Tibial nerve (tissue), 4 donors: ENCODE measurements at regions not wholly inside any gene's neighbourhood (a gene's known extent, or its start where the extent isn't known, plus 50 kb on each side); places are given as distances from the start of the nearest gene placed in this dataset.

Experiments used
- DNase-seq, 2 donors: peaks; one replicate each; pipeline ENCODE4 v3.0.0-alpha.2; 2019; ENCODE audit warnings: low spot score in 2 of 2
- H3K27ac ChIP-seq, 4 donors: fragments of 200-600 bp; sonication (generic) in 3 of 4; one replicate each; pipeline ENCODE4 v1.5.1; 2017 to 2019; ENCODE audit warnings: mild to moderate bottlenecking in 1 of 4
- H3K27me3 ChIP-seq, 2 donors: fragments of 200-600 bp; sonication (generic) in 1 of 2; one replicate each; pipeline versions ENCODE4 v1.5.1 to v1.6.0; 2017 to 2019
- H3K36me3 ChIP-seq, 3 donors: fragments of 200-600 bp; sonication (generic); one replicate each; pipeline ENCODE4 v1.5.1; 2018 to 2019
- H3K4me1 ChIP-seq, 4 donors: fragments of 200-600 bp; sonication (generic) in 3 of 4; one replicate each; pipeline ENCODE4 v1.5.1; 2017 to 2019
- H3K4me3 ChIP-seq, 4 donors: fragments of 200-600 bp; sonication (generic) in 3 of 4; one replicate each; pipeline ENCODE4 v1.5.1; 2017 to 2019; ENCODE audit warnings: mild to moderate bottlenecking in 1 of 4, moderate library complexity in 1 of 4
- H3K9me3 ChIP-seq, 4 donors: fragments of 200-600 bp; sonication (generic) in 3 of 4; one replicate each; pipeline ENCODE4 v1.5.1; 2017 to 2019
- EP300 ChIP-seq, 2 donors: sonication (generic); formaldehyde crosslinking; IDR thresholded peaks; one replicate each; pipeline ENCODE4 v1.6.1; 2017; ENCODE audit warnings: antibody characterized with exemption in 2 of 2, mild to moderate bottlenecking in 1 of 2
- POLR2A ChIP-seq, 2 donors: fragments of 450-650 bp; IDR thresholded peaks; one replicate each; pipeline ENCODE4 v1.6.1; 2017; ENCODE audit warnings: antibody characterized with exemption in 2 of 2, mild to moderate bottlenecking in 2 of 2, moderate library complexity in 2 of 2
- WGBS, 2 donors: methylation state at CpG; one replicate each; pipeline ENCODE4 v1.1.5; 2018; 5-methylcytosine and 5-hydroxymethylcytosine counted together
- TF ChIP-seq, protein P1 (sequence below), 5 experiments: fragments of 200-600 bp in 3 of 5; fragments of 450-650 bp in 2 of 5; sonication (generic) in 3 of 5; IDR thresholded peaks; one replicate each; pipeline ENCODE4 v1.5.1; 2016 to 2019; ENCODE audit warnings: antibody characterized with exemption in 5 of 5, mild to moderate bottlenecking in 3 of 5, moderate library complexity in 2 of 5

GRCh38 chr3:103949693-103950092 is 1417.0 kb upstream of the ALCAM start:
- H3K4me3 ChIP-seq: no peak overlapping the region
- no peaks in the 10 kb centered on the region for H3K27me3 ChIP-seq
- no peaks in the 10 kb centered on the region for H3K9me3 ChIP-seq
- no peaks in the 10 kb centered on the region for H3K4me1 ChIP-seq
- no peak for DNase-seq
- WGBS, 2 donors: 30 to 50% methylated on average over 1 of the region's 1 CpG
- no peak overlapping the region for H3K27ac ChIP-seq
- no peaks in the 10 kb centered on the region for H3K36me3 ChIP-seq
- TF ChIP-seq, protein P1, sequence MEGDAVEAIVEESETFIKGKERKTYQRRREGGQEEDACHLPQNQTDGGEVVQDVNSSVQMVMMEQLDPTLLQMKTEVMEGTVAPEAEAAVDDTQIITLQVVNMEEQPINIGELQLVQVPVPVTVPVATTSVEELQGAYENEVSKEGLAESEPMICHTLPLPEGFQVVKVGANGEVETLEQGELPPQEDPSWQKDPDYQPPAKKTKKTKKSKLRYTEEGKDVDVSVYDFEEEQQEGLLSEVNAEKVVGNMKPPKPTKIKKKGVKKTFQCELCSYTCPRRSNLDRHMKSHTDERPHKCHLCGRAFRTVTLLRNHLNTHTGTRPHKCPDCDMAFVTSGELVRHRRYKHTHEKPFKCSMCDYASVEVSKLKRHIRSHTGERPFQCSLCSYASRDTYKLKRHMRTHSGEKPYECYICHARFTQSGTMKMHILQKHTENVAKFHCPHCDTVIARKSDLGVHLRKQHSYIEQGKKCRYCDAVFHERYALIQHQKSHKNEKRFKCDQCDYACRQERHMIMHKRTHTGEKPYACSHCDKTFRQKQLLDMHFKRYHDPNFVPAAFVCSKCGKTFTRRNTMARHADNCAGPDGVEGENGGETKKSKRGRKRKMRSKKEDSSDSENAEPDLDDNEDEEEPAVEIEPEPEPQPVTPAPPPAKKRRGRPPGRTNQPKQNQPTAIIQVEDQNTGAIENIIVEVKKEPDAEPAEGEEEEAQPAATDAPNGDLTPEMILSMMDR (IDR thresholded peaks at IDR 0.05): no peak
- no peak for TF ChIP-seq EP300 (IDR thresholded peaks at IDR 0.05)
- no peak for TF ChIP-seq POLR2A (IDR thresholded peaks at IDR 0.05)

DNA sequence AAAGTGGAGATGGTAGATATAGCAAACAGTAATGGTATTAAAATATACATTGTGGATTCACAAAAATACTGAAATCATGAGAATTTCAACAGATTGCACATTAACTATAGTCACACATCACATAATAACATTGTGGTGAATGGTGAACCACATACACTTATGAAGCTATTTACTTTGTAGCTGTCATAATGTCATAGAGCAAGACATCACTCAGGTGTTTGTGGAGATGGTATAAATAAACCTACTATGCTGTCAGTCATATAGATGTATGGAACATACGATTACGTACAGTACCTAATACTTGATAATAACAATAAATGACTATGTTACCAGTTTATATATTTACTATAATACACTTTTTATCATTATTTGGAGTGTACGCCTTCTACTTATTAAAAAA is 1416.0 kb upstream of the ALCAM start:
- no peaks in the 10 kb centered on the region for H3K36me3 ChIP-seq
- no peak overlapping the region for H3K27ac ChIP-seq
- DNase-seq: no peak
- H3K4me1 ChIP-seq: no peaks in the 10 kb centered on the region
- H3K9me3 ChIP-seq: no peaks in the 10 kb centered on the region
- H3K27me3 ChIP-seq: no peaks in the 10 kb centered on the region
- TF ChIP-seq, protein P1 (IDR thresholded peaks at IDR 0.05): no peak
- TF ChIP-seq EP300 (IDR thresholded peaks at IDR 0.05) (no peak), POLR2A (IDR thresholded peaks at IDR 0.05) (no peak)
- 72 to 96% methylated on average over 3 of the region's 3 CpGs for WGBS, 2 donors
- no peak overlapping the region for H3K4me3 ChIP-seq

- Histone ChIP-seq H3K27ac (no peak overlapping the region), H3K4me3 (no peak overlapping the region), H3K4me1 (no peaks in the 10 kb centered on the region), H3K36me3 (no peaks in the 10 kb centered on the region), H3K9me3 (no peaks in the 10 kb centered on the region), H3K27me3 (no peaks in the 10 kb centered on the region)
- TF ChIP-seq EP300 (IDR thresholded peaks at IDR 0.05) (no peak), POLR2A (IDR thresholded peaks at IDR 0.05) (no peak)
- TF ChIP-seq, protein P1 (IDR thresholded peaks at IDR 0.05): no peak
- WGBS, 2 donors: 85 to 90% methylated on average over 2 of the region's 2 CpGs
- no peak for DNase-seq
Measured at GRCh38 chr3:103953796-103954195, 1412.9 kb upstream of the ALCAM start.

DNA sequence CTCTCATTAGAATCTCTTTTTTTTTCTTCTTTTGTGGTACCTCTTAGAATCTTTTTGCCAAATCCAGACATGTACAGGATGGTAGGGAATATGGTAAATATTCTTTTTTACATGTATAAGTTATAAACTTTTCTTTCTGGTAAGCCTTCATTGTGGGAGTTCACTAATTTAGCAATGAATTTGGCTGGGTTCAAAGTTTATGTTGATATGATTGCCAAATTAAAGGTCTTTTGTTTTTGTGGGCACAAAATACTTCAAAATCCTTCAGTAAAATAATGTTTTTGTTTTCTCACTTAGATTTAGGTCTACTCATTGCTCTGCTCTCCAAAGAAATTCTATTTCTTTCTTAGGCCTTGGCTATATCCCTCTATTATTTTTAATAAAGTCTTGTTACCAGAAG is 1405.9 kb upstream of the ALCAM start:
- Histone ChIP-seq H3K4me3 (no peak overlapping the region), H3K27me3 (no peaks in the 10 kb centered on the region), H3K27ac (no peak overlapping the region), H3K9me3 (no peaks in the 10 kb centered on the region), H3K4me1 (no peaks in the 10 kb centered on the region), H3K36me3 (no peaks in the 10 kb centered on the region)
- TF ChIP-seq, protein P1 (IDR thresholded peaks at IDR 0.05): no peak
- no peak for DNase-seq

DNA sequence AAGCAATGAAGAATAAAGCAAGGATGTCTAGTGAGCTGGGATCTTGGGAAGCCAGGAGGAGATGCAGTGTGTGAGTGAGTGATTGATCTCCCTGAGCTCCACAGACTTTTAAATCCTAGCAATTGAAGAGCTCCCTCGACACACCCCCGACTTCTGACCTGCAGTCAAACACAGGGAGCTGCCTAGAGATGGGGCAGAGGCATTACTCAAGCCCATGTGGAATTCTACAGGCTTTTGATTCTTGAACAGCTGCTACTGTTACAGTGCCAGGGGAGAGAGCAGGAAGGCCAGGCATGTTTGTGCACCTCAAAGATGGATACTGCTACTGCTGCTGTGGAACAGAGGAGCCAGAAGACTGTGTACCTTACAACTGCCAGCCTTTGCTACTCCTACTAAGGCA is 1403.1 kb upstream of the ALCAM start:
- H3K4me1 ChIP-seq: no peaks in the 10 kb centered on the region
- no peak overlapping the region for H3K4me3 ChIP-seq
- no peaks in the 10 kb centered on the region for H3K36me3 ChIP-seq
- WGBS, 2 donors: 48 to 59% methylated on average over 2 of the region's 2 CpGs
- TF ChIP-seq EP300 (IDR thresholded peaks at IDR 0.05) (no peak), POLR2A (IDR thresholded peaks at IDR 0.05) (no peak)
- TF ChIP-seq, protein P1 (IDR thresholded peaks at IDR 0.05): no peak
- no peak overlapping the region for H3K27ac ChIP-seq
- DNase-seq: no peak
- no peaks in the 10 kb centered on the region for H3K9me3 ChIP-seq
- no peaks in the 10 kb centered on the region for H3K27me3 ChIP-seq
